ENCODE measurements at regions not wholly inside any gene's neighbourhood (a gene's known extent, or its start where the extent isn't known, plus 50 kb on each side); places are given as distances from the start of the nearest gene placed in this dataset.

DNA sequence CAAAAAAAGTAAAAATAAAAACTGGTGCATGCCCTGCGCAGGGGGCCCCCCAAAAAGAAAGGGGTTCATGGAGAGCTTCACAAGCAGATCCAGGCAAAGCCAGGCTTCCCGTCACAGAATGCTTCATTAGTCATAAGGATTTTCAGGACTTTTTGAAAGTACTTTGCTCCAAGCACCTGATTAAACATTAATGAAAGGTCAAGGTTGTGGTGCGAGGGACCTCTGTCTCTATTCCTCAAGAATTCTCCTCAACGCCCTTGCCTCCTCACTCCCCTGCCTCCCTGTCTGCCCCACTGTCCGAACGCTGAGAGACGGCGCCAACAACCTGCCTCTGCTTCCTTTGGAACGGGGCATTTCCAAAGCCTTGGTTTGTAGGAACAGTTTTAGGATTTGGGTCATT lies 240.1 kb upstream of the IGF1R start:
- Histone ChIP-seq H3K27me3 (no peaks in the 10 kb centered on the region), H3K9me3 (no peaks in the 10 kb centered on the region), H3K27ac (no peak overlapping the region), H3K36me3 (no peaks in the 10 kb centered on the region), H3K4me1 (no peaks in the 10 kb centered on the region), H3K4me3 (no peak overlapping the region)
- no peak for TF ChIP-seq POLR2A (IDR thresholded peaks at IDR 0.05)
- TF ChIP-seq, protein P1, sequence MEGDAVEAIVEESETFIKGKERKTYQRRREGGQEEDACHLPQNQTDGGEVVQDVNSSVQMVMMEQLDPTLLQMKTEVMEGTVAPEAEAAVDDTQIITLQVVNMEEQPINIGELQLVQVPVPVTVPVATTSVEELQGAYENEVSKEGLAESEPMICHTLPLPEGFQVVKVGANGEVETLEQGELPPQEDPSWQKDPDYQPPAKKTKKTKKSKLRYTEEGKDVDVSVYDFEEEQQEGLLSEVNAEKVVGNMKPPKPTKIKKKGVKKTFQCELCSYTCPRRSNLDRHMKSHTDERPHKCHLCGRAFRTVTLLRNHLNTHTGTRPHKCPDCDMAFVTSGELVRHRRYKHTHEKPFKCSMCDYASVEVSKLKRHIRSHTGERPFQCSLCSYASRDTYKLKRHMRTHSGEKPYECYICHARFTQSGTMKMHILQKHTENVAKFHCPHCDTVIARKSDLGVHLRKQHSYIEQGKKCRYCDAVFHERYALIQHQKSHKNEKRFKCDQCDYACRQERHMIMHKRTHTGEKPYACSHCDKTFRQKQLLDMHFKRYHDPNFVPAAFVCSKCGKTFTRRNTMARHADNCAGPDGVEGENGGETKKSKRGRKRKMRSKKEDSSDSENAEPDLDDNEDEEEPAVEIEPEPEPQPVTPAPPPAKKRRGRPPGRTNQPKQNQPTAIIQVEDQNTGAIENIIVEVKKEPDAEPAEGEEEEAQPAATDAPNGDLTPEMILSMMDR (IDR thresholded peaks at IDR 0.05) = no peak
- ATAC-seq = no peak
- DNase-seq = no peak
- 48% methylated on average over 7 of the region's 9 CpGs for WGBS (ENCODE audit: insufficient coverage, low coverage, low lambda C conversion rate, missing lambda C conversion rate)
- intact Hi-C loops (cut with DNase I) = no loop called here

DNA sequence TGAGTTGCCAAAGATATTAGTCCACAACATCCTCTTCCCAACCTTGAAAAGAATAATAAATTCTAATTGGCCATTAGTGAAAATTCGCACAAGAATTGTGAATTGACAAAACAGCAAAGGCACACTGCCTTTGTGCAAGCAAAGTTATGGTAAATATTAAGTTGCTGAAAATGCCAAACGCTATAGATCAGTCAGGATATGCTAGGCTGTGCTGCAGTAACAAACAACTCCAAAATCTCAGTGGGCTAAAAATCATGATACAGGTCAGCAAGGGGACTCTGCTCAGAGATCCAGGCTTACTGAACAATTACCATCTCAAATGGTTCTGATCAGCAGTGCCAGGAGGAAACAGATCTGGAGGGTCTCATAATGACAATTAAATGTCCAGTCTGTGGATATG lies 238.0 kb upstream of the IGF1R start:
- H3K9me3 ChIP-seq = no peaks in the 10 kb centered on the region
- intact Hi-C loops (cut with DNase I) = no loop called here
- H3K27me3 ChIP-seq = no peaks in the 10 kb centered on the region
- no peak overlapping the region for H3K4me3 ChIP-seq
- H3K36me3 ChIP-seq = no peaks in the 10 kb centered on the region
- ATAC-seq (no peak), DNase-seq (no peak)
- TF ChIP-seq POLR2A (IDR thresholded peaks at IDR 0.05) = no peak
- TF ChIP-seq, protein P1 (IDR thresholded peaks at IDR 0.05) = no peak
- WGBS (ENCODE audit: insufficient coverage, low coverage, low lambda C conversion rate, missing lambda C conversion rate) = 60% methylated on average over 2 of the region's 2 CpGs
- no peak overlapping the region for H3K27ac ChIP-seq
- no peaks in the 10 kb centered on the region for H3K4me1 ChIP-seq

DNA sequence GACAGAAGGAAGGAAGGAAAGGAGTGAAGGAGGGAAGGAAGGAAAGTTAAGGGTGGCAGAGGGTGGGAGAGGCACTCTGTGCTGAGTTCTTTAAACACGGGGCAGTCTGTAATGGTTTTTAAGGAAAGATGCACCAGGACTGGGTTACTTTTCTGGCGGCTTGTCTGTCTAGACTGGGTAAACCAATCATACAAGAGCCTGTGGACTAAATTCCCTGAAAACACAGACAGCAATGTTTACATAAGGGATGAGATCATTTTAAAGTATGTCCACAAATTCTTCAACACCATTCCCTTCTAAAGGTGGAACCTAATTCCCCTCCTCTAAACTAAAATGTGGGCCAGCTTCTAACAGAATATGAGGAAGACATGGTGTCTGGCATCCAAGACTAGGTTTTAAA lies 235.5 kb upstream of the IGF1R start:
- intact Hi-C loops (cut with DNase I) = no loop called here
- H3K4me1 ChIP-seq = no peaks in the 10 kb centered on the region
- no peaks in the 10 kb centered on the region for H3K9me3 ChIP-seq
- H3K27me3 ChIP-seq = no peaks in the 10 kb centered on the region
- H3K36me3 ChIP-seq = no peaks in the 10 kb centered on the region
- TF ChIP-seq, protein P1 (IDR thresholded peaks at IDR 0.05) = no peak
- no peak for TF ChIP-seq POLR2A (IDR thresholded peaks at IDR 0.05)
- no peak for DNase-seq
- no peak overlapping the region for H3K4me3 ChIP-seq
- WGBS (ENCODE audit: insufficient coverage, low coverage, low lambda C conversion rate, missing lambda C conversion rate) = 50% methylated on average over 2 of the region's 2 CpGs
- no peak overlapping the region for H3K27ac ChIP-seq
- no peak for ATAC-seq

GRCh38 chr15:98413933-98414546 lies 234.3 kb upstream of the IGF1R start:
- no peak overlapping the region for H3K27ac ChIP-seq
- no peaks in the 10 kb centered on the region for H3K9me3 ChIP-seq
- TF ChIP-seq, protein P1 (IDR thresholded peaks at IDR 0.05) = no peak
- no peak for TF ChIP-seq POLR2A (IDR thresholded peaks at IDR 0.05)
- 72% methylated on average over 13 of the region's 13 CpGs for WGBS (ENCODE audit: insufficient coverage, low coverage, low lambda C conversion rate, missing lambda C conversion rate)
- intact Hi-C loops (cut with DNase I) = no loop called here
- H3K36me3 ChIP-seq = no peaks in the 10 kb centered on the region
- no peaks in the 10 kb centered on the region for H3K4me1 ChIP-seq
- H3K4me3 ChIP-seq = no peak overlapping the region
- H3K27me3 ChIP-seq = no peaks in the 10 kb centered on the region
- no peak for ATAC-seq
- DNase-seq = no peak
